ENCODE measurements at regions not wholly inside any gene's neighbourhood (a gene's known extent, or its start where the extent isn't known, plus 50 kb on each side); places are given as distances from the start of the nearest gene placed in this dataset.

- TF ChIP-seq CTCF (conservative IDR thresholded peaks at IDR 0.05) (no peak), EZH2 (IDR thresholded peaks at IDR 0.05; ENCODE audit: low read depth) (no peak)
Observed at GRCh38 chr3:190173426-190173825, 52.7 kb upstream of the P3H2 start.

Data from PC-9 (cell line).